H1 (cell line): ENCODE measurements at regions not wholly inside any gene's neighbourhood (a gene's known extent, or its start where the extent isn't known, plus 50 kb on each side); places are given as distances from the start of the nearest gene placed in this dataset.

Experiments used
- POLR2AphosphoS5 ChIP-seq: IDR thresholded peaks from 2 replicates; pipeline ENCODE4 v1.6.1; 2011; ENCODE audit warnings: low read depth, low read length
- RAD21 ChIP-seq, 2 experiments: IDR thresholded peaks in 1 of 2; conservative IDR thresholded peaks in 1 of 2; 2 replicates each; pipeline ENCODE4 v1.6.1; 2011; ENCODE audit warnings: low read depth in 2 of 2, low read length in 2 of 2, improper control_type of control experiment in 1 of 2, inconsistent platforms in 1 of 2, mild to moderate bottlenecking in 1 of 2, moderate library complexity in 1 of 2
- SIX5 ChIP-seq: IDR thresholded peaks from 2 replicates; pipeline ENCODE4 v1.6.1; 2011; ENCODE audit warnings: mild to moderate bottlenecking, low read depth, low read length
- TAF1 ChIP-seq: IDR thresholded peaks from 2 replicates; pipeline ENCODE4 v1.6.1; 2011; ENCODE audit warnings: mild to moderate bottlenecking, low read depth, low read length
- TCF12 ChIP-seq: IDR thresholded peaks from 2 replicates; pipeline ENCODE4 v1.6.1; 2011; ENCODE audit warnings: low read depth, mild to moderate bottlenecking, low read length
- TF ChIP-seq, protein P1 (sequence below), 3 experiments: IDR thresholded peaks; 1 replicate in 2 of 3; 2 replicates in 1 of 3; pipeline versions ENCODE4 v1.5.1 to v1.6.1; 2011; ENCODE audit warnings: low read length in 3 of 3, mild to moderate bottlenecking in 3 of 3, inconsistent platforms in 2 of 3, low read depth in 1 of 3, moderate library complexity in 1 of 3; ENCODE audit not compliant: insufficient read depth in 1 of 3; ENCODE audit errors: control extremely low read depth in 1 of 3

DNA sequence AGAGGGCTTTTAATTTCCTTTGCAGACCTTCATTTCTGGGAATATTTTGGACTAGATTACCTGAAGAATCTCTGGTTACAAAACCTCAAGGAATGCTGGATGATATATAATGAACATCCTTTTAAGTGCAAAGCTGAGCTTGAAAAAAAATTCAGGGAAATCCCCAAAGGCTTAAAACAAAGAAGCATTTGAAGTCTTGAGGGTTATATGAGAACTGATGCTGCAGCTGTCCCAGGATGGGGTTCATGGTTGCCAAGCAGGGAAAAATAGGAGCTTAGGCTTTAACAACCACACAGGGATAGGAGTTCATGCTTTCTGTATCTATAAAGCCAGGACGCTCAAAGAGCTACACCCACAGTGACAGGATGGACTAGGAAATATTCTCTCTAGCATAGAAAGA is 150.4 kb upstream of the IRX5 start:
- TF ChIP-seq POLR2AphosphoS5 (no peak), TCF12 (no peak), SIX5 (no peak), TAF1 (no peak), RAD21 (IDR thresholded peaks at IDR 0.05 in 1 of 2, conservative IDR thresholded peaks at IDR 0.05 in 1 of 2; ENCODE audit: low read depth in 2 of 2, low read length in 2 of 2) (no peak)
- TF ChIP-seq, protein P1, sequence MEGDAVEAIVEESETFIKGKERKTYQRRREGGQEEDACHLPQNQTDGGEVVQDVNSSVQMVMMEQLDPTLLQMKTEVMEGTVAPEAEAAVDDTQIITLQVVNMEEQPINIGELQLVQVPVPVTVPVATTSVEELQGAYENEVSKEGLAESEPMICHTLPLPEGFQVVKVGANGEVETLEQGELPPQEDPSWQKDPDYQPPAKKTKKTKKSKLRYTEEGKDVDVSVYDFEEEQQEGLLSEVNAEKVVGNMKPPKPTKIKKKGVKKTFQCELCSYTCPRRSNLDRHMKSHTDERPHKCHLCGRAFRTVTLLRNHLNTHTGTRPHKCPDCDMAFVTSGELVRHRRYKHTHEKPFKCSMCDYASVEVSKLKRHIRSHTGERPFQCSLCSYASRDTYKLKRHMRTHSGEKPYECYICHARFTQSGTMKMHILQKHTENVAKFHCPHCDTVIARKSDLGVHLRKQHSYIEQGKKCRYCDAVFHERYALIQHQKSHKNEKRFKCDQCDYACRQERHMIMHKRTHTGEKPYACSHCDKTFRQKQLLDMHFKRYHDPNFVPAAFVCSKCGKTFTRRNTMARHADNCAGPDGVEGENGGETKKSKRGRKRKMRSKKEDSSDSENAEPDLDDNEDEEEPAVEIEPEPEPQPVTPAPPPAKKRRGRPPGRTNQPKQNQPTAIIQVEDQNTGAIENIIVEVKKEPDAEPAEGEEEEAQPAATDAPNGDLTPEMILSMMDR (IDR thresholded peaks at IDR 0.05; ENCODE audit: control extremely low read depth in 1 of 3, insufficient read depth in 1 of 3, low read depth in 1 of 3, low read length in 3 of 3) = no peak
